ENCODE measurements at regions not wholly inside any gene's neighbourhood (a gene's known extent, or its start where the extent isn't known, plus 50 kb on each side); places are given as distances from the start of the nearest gene placed in this dataset.

GRCh38 chr18:40049716-40050115 lies 1905.3 kb upstream of the PIK3C3 start:
- no peak for TF ChIP-seq CTCF (IDR thresholded peaks at IDR 0.05)
- no peak for TF ChIP-seq POLR2A (IDR thresholded peaks at IDR 0.05)
